GM23338 (cell line): ENCODE measurements at regions not wholly inside any gene's neighbourhood (a gene's known extent, or its start where the extent isn't known, plus 50 kb on each side); places are given as distances from the start of the nearest gene placed in this dataset.

Source experiments
- ATAC-seq: fragments of 200-7000 bp; cut with Tn5 transposase; 3 replicates; pipeline ENCODE4 v1.9.1; 2020
- DNase-seq: peaks from one replicate; pipeline ENCODE4 v3.0.0-alpha.2; 2015; ENCODE audit warnings: low spot score
- H2AFZ ChIP-seq: fragments of 200-600 bp; sonication (generic); 2 replicates; pipeline ENCODE4 v1.8.0; 2016; ENCODE audit warnings: antibody characterized with exemption, mild to moderate bottlenecking, moderate library complexity
- H3F3A ChIP-seq: fragments of 200-600 bp; sonication (generic); replicated peaks from 2 replicates; pipeline ENCODE4 v1.8.0; 2017; ENCODE audit warnings: antibody characterized with exemption, mixed run types, low read depth
- H3K27ac ChIP-seq: fragments of 200-600 bp; sonication (generic); 2 replicates; pipeline ENCODE4 v1.6.1; 2016; ENCODE audit warnings: low read depth
- H3K27me3 ChIP-seq: fragments of 200-600 bp; sonication (generic); 2 replicates; pipeline ENCODE4 v1.8.0; 2016; ENCODE audit warnings: mild to moderate bottlenecking, mixed run types, moderate library complexity; ENCODE audit not compliant: insufficient read depth
- H3K36me3 ChIP-seq: fragments of 200-600 bp; sonication (generic); 2 replicates; pipeline ENCODE4 v1.8.0; 2016; ENCODE audit warnings: mild to moderate bottlenecking; ENCODE audit not compliant: insufficient read depth
- H3K4me1 ChIP-seq: fragments of 200-600 bp; sonication (generic); 2 replicates; pipeline ENCODE4 v1.8.0; 2016; ENCODE audit warnings: mild to moderate bottlenecking, moderate library complexity; ENCODE audit not compliant: insufficient read depth
- H3K4me2 ChIP-seq: fragments of 200-600 bp; sonication (generic); 2 replicates; pipeline ENCODE4 v1.7.1; 2017; ENCODE audit warnings: mixed run types
- H3K4me3 ChIP-seq: fragments of 200-600 bp; sonication (generic); 2 replicates; pipeline ENCODE4 v1.6.1; 2016; ENCODE audit warnings: mixed run types
- H3K79me2 ChIP-seq: fragments of 200-600 bp; sonication (generic); replicated peaks from 2 replicates; pipeline ENCODE4 v1.8.0; 2017; ENCODE audit warnings: mild to moderate bottlenecking; ENCODE audit not compliant: insufficient read depth
- H3K9me2 ChIP-seq: fragments of 200-600 bp; sonication (generic); 2 replicates; pipeline ENCODE4 v1.8.0; 2017; ENCODE audit not compliant: insufficient read depth
- H4K20me1 ChIP-seq: fragments of 200-600 bp; sonication (generic); replicated peaks from 2 replicates; pipeline ENCODE4 v1.8.0; 2017; ENCODE audit warnings: mild to moderate bottlenecking; ENCODE audit not compliant: insufficient read depth
- H3K27ac Mint-ChIP-seq: 2 replicates; pipeline ENCODE4 v1.8.0; 2020; ENCODE audit warnings: inconsistent platforms, mild to moderate bottlenecking, moderate library complexity, mixed read lengths
- H3K27me3 Mint-ChIP-seq: 3 replicates; pipeline ENCODE4 v1.8.0; 2022; ENCODE audit warnings: low read depth, mild to moderate bottlenecking, moderate library complexity, mixed read lengths, inconsistent platforms; ENCODE audit not compliant: insufficient read depth, poor library complexity
- H3K36me3 Mint-ChIP-seq: 3 replicates; pipeline ENCODE4 v1.8.0; 2021; ENCODE audit warnings: low read depth, mild to moderate bottlenecking, inconsistent platforms, moderate library complexity, mixed read lengths
- H3K4me1 Mint-ChIP-seq: 3 replicates; pipeline ENCODE4 v1.8.0; 2020; ENCODE audit warnings: mild to moderate bottlenecking, inconsistent platforms, mixed read lengths
- H3K4me3 Mint-ChIP-seq: 3 replicates; pipeline ENCODE4 v1.8.0; 2021; ENCODE audit warnings: moderate library complexity, mild to moderate bottlenecking, inconsistent platforms, mixed read lengths
- H3K9me3 Mint-ChIP-seq: 3 replicates; pipeline ENCODE4 v1.8.0; 2020; ENCODE audit warnings: moderate library complexity, mild to moderate bottlenecking, inconsistent platforms, mixed read lengths
- CTCF ChIP-seq, 2 experiments: fragments of 200-600 bp in 1 of 2; sonication (generic) in 1 of 2; conservative IDR thresholded peaks; 2 replicates each; pipeline versions ENCODE4 v1.5.1 to v1.6.1; 2016 to 2017; ENCODE audit warnings: antibody characterized with exemption in 2 of 2, low read depth in 2 of 2, mild to moderate bottlenecking in 2 of 2, moderate library complexity in 1 of 2
- ETS1 ChIP-seq: IDR thresholded peaks from 2 replicates; pipeline ENCODE4 v1.6.1; 2016; ENCODE audit warnings: antibody characterized with exemption
- EZH2 ChIP-seq: fragments of 200-600 bp; sonication (generic); IDR thresholded peaks from one replicate; pipeline ENCODE4 v1.8.0; 2017; ENCODE audit warnings: antibody characterized with exemption, mild to moderate bottlenecking, low read depth; ENCODE audit not compliant: unreplicated experiment
- EZH2phosphoT487 ChIP-seq: fragments of 200-600 bp; sonication (generic); IDR thresholded peaks from one replicate; pipeline ENCODE4 v1.8.1; 2018; ENCODE audit warnings: antibody characterized with exemption; ENCODE audit not compliant: unreplicated experiment
- NANOG ChIP-seq: IDR thresholded peaks from 2 replicates; pipeline ENCODE4 v1.6.1; 2016; ENCODE audit warnings: antibody characterized with exemption, borderline replicate concordance
- POLR2AphosphoS5 ChIP-seq: IDR thresholded peaks from 2 replicates; pipeline ENCODE4 v1.6.1; 2016; ENCODE audit warnings: antibody characterized with exemption, low read depth
- REST ChIP-seq: IDR thresholded peaks from one replicate; pipeline ENCODE4 v1.6.1; 2018; ENCODE audit warnings: antibody characterized with exemption; ENCODE audit not compliant: unreplicated experiment
- STAT1 ChIP-seq: IDR thresholded peaks from one replicate; pipeline ENCODE4 v1.6.1; 2016; ENCODE audit warnings: antibody characterized with exemption; ENCODE audit not compliant: unreplicated experiment
- ZNF114 ChIP-seq: fragments of 250-450 bp; sonication (Bioruptor Pico); IDR thresholded peaks from 2 replicates; pipeline ENCODE4 v1.5.0; 2020; ENCODE audit warnings: mild to moderate bottlenecking, moderate library complexity
- ZNF331 ChIP-seq: fragments of 250-450 bp; sonication (Bioruptor Pico); IDR thresholded peaks from 2 replicates; pipeline ENCODE4 v1.5.0; 2020; ENCODE audit warnings: low read depth, mild to moderate bottlenecking, moderate library complexity
- ZNF462 ChIP-seq: fragments of 250-450 bp; sonication (Bioruptor Pico); IDR thresholded peaks from 2 replicates; pipeline ENCODE4 v1.5.0; 2020; ENCODE audit warnings: mild to moderate bottlenecking, moderate library complexity

GRCh38 chr12:74732826-74733225 lies 195.2 kb downstream of the ATXN7L3B start (continued):
- TF ChIP-seq ZNF462 (CRISPR knock-in tag): no peak
- TF ChIP-seq CTCF (conservative IDR thresholded peaks at IDR 0.05; ENCODE audit: low read depth in 2 of 2): no peak

GRCh38 chr12:74741112-74741511 lies 203.5 kb downstream of the ATXN7L3B start:
- H3K4me1 Mint-ChIP-seq: no peaks in the 10 kb centered on the region
- Histone ChIP-seq H3K9me2 (no peaks in the 10 kb centered on the region), H3K27ac (no peak overlapping the region), H3K27me3 (no peaks in the 10 kb centered on the region), H4K20me1 (no peaks in the 10 kb centered on the region), H2AFZ (no peak overlapping the region), H3K4me1 (no peaks in the 10 kb centered on the region), H3K4me3 (no peak overlapping the region), H3K4me2 (no peak overlapping the region), H3F3A (no peaks in the 10 kb centered on the region), H3K79me2 (no peaks in the 10 kb centered on the region), H3K36me3 (no peaks in the 10 kb centered on the region)
- H3K36me3 Mint-ChIP-seq: no peaks in the 10 kb centered on the region
- H3K9me3 Mint-ChIP-seq: no peaks in the 10 kb centered on the region
- DNase-seq (no peak), ATAC-seq (no peak)
- no peaks in the 10 kb centered on the region for H3K27me3 Mint-ChIP-seq
- H3K4me3 Mint-ChIP-seq: no peak overlapping the region
- H3K27ac Mint-ChIP-seq: no peak overlapping the region
- TF ChIP-seq ETS1 (no peak), REST (no peak), NANOG (no peak), ZNF331 (no peak), CTCF (conservative IDR thresholded peaks at IDR 0.05; ENCODE audit: low read depth in 2 of 2) (no peak), EZH2phosphoT487 (no peak), STAT1 (no peak), EZH2 (no peak), POLR2AphosphoS5 (no peak), ZNF114 (CRISPR knock-in tag) (no peak)
